ENCODE measurements at regions not wholly inside any gene's neighbourhood (a gene's known extent, or its start where the extent isn't known, plus 50 kb on each side); places are given as distances from the start of the nearest gene placed in this dataset.

DNA sequence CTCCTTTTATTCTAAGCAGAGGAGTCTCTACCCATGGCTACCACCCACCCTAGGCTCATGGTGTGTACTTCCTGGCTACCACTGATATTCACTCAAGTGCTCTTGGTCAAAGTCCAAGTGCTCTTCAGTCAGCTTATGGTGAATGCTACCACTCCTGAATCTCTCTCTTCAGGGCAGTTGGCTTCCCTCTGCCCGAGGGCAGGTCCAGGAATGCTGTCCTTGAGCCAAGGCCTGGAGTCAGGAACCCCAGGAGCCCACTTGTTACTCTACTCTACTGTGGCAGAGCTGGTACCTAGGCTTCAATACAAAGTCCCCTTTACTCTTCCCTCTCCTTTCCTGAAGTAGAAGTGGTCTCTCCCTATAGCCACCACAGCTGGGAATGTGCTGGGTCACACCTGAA is 226.0 kb downstream of the DIPK2A start:
- POLR2A ChIA-PET = no interaction called here
- DNase-seq (no peak), ATAC-seq (no peak)
- Mint-ChIP-seq H3K4me1 (no peaks in the 10 kb centered on the region), H3K36me3 (peaks cover 0 to 32% (median 7%) of the 10 kb centered on the region in 3 donors), H3K9me3 (peaks cover 0 to 44% (median 31%) of the 10 kb centered on the region in 9 donors), H3K4me3 (no peak overlapping the region), H3K27ac (no peak overlapping the region), H3K27me3 (peaks cover 0 to 6% (median 1%) of the 10 kb centered on the region in 5 donors)

DNA sequence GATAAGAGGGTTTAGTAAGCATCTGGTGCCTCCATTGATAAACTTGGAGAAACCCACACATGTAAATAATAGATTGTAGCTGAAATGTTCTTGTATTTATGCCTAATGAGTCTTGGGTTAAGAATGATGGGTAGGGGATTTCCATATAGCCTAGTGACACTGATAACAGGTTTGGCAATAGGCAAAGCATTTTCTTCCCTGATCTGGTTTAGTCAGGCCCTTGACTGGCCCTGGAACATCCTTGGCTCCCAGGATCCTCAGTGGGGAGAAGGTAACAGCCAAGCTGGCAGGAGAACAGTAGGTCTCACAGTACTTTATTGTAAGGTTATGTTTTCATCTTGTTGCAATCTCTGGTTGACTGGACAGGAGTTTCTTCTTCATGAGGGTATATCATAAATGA is 228.4 kb downstream of the DIPK2A start:
- Mint-ChIP-seq H3K27ac (no peak overlapping the region), H3K9me3 (peaks cover 0 to 24% (median 13%) of the 10 kb centered on the region in 9 donors), H3K36me3 (peaks cover 0 to 14% (median 1%) of the 10 kb centered on the region in 3 donors), H3K4me3 (no peak overlapping the region), H3K27me3 (peaks cover 0 to 6% (median 3%) of the 10 kb centered on the region in 5 donors), H3K4me1 (no peaks in the 10 kb centered on the region)
- DNase-seq (no peak), ATAC-seq (no peak)
- POLR2A ChIA-PET = no interaction called here

DNA sequence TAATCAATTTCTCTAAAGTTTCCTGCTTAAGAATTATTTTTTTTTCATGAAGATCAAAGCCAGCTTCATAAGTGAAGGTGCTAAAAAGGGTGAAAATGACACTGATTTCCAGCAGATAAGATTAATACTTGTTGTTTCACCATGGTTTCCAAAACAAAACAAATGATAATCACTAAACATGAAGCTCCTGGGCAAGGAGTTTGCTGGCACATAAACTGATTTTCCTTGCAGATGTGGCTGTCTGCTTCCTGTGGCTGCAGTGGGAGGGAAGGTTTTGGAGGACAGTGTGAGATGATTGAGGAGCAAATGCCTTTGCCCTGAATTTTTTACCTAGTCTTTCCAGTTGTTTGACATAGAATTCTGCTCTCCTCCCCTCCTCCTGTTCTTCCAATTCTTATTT is 228.8 kb downstream of the DIPK2A start:
- POLR2A ChIA-PET = no interaction called here
- no peak for ATAC-seq
- Mint-ChIP-seq H3K9me3 (peaks cover 0 to 20% (median 9%) of the 10 kb centered on the region in 9 donors), H3K4me3 (no peak overlapping the region), H3K4me1 (no peaks in the 10 kb centered on the region), H3K36me3 (peaks cover 0 to 11% (median 0%) of the 10 kb centered on the region in 3 donors), H3K27me3 (peaks cover 0 to 6% (median 3%) of the 10 kb centered on the region in 5 donors), H3K27ac (no peak overlapping the region)
- no peak for DNase-seq

DNA sequence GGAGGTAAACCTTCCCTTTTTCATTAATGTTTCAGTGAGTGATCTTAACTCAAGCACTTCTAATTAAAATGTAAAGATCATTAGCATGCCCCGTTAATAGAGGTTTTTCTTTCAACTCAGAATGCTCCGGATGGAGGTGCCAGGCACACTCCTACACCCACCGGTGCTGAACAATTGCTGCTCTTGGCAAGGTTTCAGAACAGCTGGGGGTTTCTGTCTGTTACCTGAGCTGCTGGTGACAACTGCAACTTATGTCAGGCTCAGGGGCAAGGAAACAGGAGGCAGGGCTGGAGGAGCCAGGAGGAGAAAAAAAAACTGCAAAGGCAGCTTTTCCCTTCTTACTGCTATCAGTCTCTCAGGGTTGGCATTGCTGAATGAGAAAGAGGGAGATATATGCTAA is 250.1 kb downstream of the DIPK2A start:
- Mint-ChIP-seq H3K4me1 (no peaks in the 10 kb centered on the region), H3K9me3 (no peaks in the 10 kb centered on the region), H3K27me3 (peaks cover 0 to 4% (median 2%) of the 10 kb centered on the region in 5 donors), H3K27ac (no peak overlapping the region), H3K4me3 (no peak overlapping the region), H3K36me3 (no peaks in the 10 kb centered on the region)
- POLR2A ChIA-PET = no interaction called here
- DNase-seq (no peak), ATAC-seq (no peak)

DNA sequence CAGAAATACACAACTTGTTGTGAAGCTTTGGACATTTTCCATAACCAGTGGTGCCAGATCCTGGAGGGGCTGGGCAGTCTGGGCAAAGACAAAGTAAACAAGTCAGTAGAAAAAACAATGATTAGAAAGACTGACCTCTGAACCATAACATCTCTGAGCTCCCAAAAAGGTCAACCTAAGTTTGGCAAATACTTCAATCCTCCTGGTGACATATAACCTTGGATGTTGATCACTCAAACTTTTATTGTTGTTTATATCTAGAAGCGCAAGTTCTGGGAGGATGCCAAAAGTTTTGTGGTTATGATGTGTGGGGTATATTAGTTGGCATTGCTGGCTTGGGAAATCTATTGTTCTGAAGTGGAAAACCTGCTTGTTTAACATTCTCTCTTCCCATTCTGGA is 257.7 kb downstream of the DIPK2A start:
- Mint-ChIP-seq H3K9me3 (no peaks in the 10 kb centered on the region), H3K4me1 (no peaks in the 10 kb centered on the region), H3K4me3 (no peak overlapping the region), H3K27me3 (peaks cover 0 to 12% (median 3%) of the 10 kb centered on the region in 5 donors), H3K36me3 (no peaks in the 10 kb centered on the region), H3K27ac (no peak overlapping the region)
- POLR2A ChIA-PET = no interaction called here
- ATAC-seq = no peak
- DNase-seq = no peak

DNA sequence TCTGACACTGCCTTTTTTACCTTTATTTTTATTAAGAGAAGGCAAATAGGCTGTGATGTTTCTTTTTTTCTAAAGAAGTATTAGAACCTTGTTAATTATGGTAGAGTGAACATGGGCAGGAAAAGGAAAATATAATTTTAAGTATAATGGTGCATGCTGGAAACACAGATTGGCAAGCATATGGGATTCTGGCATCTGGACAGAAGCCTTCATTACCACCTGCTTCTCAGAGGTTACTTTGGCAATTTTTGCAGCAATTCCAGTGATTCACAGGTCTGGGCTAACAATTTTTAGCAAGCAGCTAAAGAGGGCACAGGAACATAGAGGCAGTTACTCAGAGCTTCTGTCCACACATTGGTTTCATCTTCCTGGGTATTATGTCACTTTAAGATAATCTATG is 258.3 kb downstream of the DIPK2A start:
- POLR2A ChIA-PET = no interaction called here
- H3K4me3 Mint-ChIP-seq = no peak overlapping the region
- no peak for ATAC-seq

DNA sequence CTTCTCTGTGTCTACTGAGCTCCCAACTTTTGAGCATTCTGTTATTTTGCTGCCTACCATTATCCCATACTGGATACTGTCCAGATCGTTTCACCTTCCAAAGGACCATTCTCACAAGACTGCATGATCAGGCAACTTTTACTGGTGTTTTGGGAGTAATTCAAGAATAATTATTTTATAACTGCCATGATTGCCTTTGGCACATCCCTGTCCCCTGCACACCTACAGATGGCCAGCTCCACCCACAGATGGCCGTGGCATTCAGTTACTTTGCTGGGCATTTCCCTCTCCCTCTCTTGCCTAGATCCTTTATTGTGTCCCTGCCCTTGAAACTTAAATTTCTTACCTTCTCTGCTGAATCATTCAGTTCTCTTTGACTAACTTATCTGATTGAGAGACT is 263.9 kb downstream of the DIPK2A start:
- DNase-seq = no peak
- no peaks in the 10 kb centered on the region for H3K36me3 Mint-ChIP-seq
- POLR2A ChIA-PET = no interaction called here
- no peaks in the 10 kb centered on the region for H3K9me3 Mint-ChIP-seq
- ATAC-seq = no peak
- H3K27me3 Mint-ChIP-seq = peaks cover 2 to 29% (median 7%) of the 10 kb centered on the region in 5 donors
- no peak overlapping the region for H3K4me3 Mint-ChIP-seq
- H3K4me1 Mint-ChIP-seq = no peaks in the 10 kb centered on the region
- no peak overlapping the region for H3K27ac Mint-ChIP-seq

More for the DNA sequence above, 258.3 kb downstream of the DIPK2A start:
- no peaks in the 10 kb centered on the region for H3K9me3 Mint-ChIP-seq
- peaks cover 0 to 12% (median 3%) of the 10 kb centered on the region in 5 donors for H3K27me3 Mint-ChIP-seq
- no peak for DNase-seq
- H3K36me3 Mint-ChIP-seq = no peaks in the 10 kb centered on the region
- H3K27ac Mint-ChIP-seq = no peak overlapping the region
- no peaks in the 10 kb centered on the region for H3K4me1 Mint-ChIP-seq

DNA sequence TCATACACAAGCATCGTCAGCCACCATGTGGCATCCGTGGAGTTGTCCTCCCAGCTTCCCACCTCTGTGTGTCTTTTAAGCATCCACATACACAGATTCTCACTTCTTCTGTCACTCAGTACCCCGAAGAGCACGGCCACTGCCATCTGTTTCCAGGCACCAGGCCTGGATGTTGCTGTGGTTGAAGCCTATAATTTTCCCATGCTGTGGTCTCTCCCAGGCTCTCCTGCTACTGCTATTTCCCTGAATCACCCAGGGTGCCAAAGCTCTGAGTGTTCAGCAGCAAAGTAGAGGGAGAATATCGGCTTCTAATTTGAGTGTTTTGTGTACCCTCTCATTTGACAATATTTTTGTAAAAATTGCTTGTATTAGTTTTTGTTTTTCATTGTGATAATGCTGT is 265.7 kb downstream of the DIPK2A start:
- ATAC-seq = no peak
- H3K27ac Mint-ChIP-seq = no peak overlapping the region
- no peaks in the 10 kb centered on the region for H3K9me3 Mint-ChIP-seq
- H3K4me1 Mint-ChIP-seq = no peaks in the 10 kb centered on the region
- peaks cover 2 to 29% (median 7%) of the 10 kb centered on the region in 5 donors for H3K27me3 Mint-ChIP-seq
- H3K36me3 Mint-ChIP-seq = no peaks in the 10 kb centered on the region
- no peak overlapping the region for H3K4me3 Mint-ChIP-seq
- POLR2A ChIA-PET = no interaction called here
- DNase-seq = no peak

DNA sequence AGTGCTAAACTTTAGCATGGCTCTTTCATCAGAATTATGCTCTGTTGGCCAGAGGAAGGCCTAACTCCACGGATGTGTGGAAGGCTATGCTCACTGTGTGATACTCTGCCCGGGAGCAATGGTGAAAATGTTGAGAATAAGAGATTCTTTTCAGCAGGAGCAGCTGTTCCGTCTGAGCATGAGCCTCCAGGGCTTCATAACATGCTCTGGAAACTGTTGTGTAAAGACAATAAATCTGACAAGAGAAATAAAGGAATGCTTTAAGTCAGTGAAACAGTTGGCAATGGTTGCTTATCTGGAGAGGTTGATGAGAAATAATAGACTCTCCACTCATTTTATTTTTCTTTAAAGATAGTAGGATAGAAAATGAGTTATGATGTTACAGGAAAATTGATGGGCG is 269.8 kb downstream of the DIPK2A start:
- ATAC-seq = no peak
- DNase-seq = no peak
- Mint-ChIP-seq H3K27ac (no peak overlapping the region), H3K4me1 (no peaks in the 10 kb centered on the region), H3K9me3 (no peaks in the 10 kb centered on the region), H3K36me3 (no peaks in the 10 kb centered on the region), H3K27me3 (peaks cover 3 to 29% (median 11%) of the 10 kb centered on the region in 5 donors), H3K4me3 (no peak overlapping the region)
- POLR2A ChIA-PET = no interaction called here

DNA sequence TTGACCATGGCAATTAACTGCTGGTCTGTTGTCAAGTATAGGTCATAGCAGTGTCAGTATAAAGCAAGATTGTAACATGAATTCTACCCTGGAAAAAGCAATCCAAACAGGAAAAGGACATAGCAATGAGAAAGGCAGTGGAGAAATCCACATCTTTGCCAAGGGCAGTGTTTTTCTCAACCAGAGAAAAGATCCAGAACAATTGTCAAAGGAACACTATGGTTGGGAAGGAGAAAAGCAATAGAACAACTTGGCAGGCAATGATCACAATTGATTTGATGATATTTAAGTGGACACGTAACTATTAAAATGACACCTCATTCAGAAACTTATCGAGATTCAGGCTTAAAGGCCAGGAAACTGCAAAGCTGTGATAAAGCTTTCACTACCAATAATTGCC is 271.1 kb downstream of the DIPK2A start:
- POLR2A ChIA-PET = interaction anchor here (0.6 kb wide), 1 partner anchor 564 kb away, joined by 5 read pairs; no protein-coding TSS in a partner anchor
- ATAC-seq = no peak
- Mint-ChIP-seq H3K4me3 (no peak overlapping the region), H3K4me1 (no peaks in the 10 kb centered on the region), H3K27me3 (peaks cover 2 to 18% (median 11%) of the 10 kb centered on the region in 5 donors), H3K27ac (no peak overlapping the region), H3K9me3 (no peaks in the 10 kb centered on the region), H3K36me3 (no peaks in the 10 kb centered on the region)
- no peak for DNase-seq

DNA sequence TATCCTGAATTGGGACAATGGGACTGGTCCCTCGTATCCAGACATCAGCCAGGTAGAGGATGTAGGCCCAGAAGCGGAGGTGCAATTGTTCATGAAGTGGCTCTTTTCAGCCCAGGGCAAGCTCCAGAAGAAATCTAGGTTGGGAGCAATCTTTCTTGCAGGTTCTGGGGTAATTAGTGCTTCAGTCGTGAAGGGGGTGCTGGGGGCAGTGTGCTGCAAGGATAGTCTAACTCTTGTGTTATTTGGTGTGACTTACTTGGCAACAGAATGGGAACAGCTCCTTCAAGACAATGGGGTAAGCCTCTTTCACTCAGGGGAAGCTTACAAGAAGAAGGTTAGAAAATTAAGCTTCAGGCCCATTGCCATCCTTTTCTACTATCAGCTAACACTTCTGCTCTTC is 273.0 kb downstream of the DIPK2A start:
- H3K36me3 Mint-ChIP-seq = no peaks in the 10 kb centered on the region
- POLR2A ChIA-PET = no interaction called here
- no peak overlapping the region for H3K27ac Mint-ChIP-seq

DNA sequence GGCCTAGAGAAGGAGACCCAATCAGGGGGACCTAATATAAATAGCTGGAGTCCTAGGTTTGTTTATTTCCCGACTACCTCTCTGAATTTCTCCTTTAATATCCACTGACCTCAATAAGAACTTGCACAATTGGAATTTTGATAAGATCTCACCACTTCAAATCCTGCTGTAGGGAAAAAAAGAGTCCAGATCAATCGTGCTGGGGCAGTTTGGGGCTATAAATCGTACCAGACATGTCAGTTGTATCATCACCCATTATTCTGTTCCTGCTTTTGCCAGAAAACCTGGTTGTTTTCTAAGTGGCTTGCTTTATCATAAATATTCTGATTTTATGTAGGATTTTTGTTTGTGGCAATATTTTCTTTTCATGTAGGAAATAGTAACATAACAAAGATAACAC is 281.3 kb downstream of the DIPK2A start:
- Mint-ChIP-seq H3K4me3 (no peak overlapping the region), H3K4me1 (peaks cover 0 to 2% (median 0%) of the 10 kb centered on the region in 4 donors), H3K27me3 (peaks cover 2 to 20% (median 15%) of the 10 kb centered on the region in 5 donors), H3K27ac (no peak overlapping the region), H3K36me3 (no peaks in the 10 kb centered on the region), H3K9me3 (peaks cover 0 to 12% (median 0%) of the 10 kb centered on the region in 9 donors)
- POLR2A ChIA-PET = no interaction called here
- ATAC-seq (no peak), DNase-seq (no peak)

More for the DNA sequence above, 273.0 kb downstream of the DIPK2A start:
- Mint-ChIP-seq H3K4me1 (peaks cover 0 to 2% (median 0%) of the 10 kb centered on the region in 4 donors), H3K4me3 (no peak overlapping the region), H3K27me3 (peaks cover 0 to 16% (median 4%) of the 10 kb centered on the region in 5 donors), H3K9me3 (peaks cover 0 to 12% (median 0%) of the 10 kb centered on the region in 9 donors)
- ATAC-seq (no peak), DNase-seq (no peak)

DNA sequence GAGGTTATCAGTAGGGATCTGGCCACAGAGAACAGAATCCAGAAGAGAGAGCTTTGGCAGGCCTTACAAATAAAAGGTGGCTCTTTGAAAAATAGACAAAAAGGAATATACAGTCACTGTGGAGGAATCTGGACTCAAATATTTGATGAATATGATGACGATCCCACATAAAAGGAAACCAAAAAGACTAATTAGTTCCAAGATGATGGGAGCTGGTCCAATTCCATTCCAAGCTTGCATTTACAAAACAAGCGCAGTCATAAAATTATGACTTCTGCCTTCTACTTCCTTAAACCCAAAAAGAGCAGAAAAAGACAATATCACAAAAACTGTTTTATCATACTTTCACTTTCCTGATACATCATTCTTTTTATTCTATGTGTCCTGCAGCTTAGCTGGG is 285.8 kb downstream of the DIPK2A start:
- Mint-ChIP-seq H3K27me3 (peaks cover 4 to 31% (median 11%) of the 10 kb centered on the region in 5 donors), H3K9me3 (peaks cover 0 to 4% (median 0%) of the 10 kb centered on the region in 9 donors), H3K27ac (no peak overlapping the region), H3K4me3 (no peak overlapping the region), H3K36me3 (no peaks in the 10 kb centered on the region), H3K4me1 (no peaks in the 10 kb centered on the region)
- POLR2A ChIA-PET = no interaction called here
- ATAC-seq (no peak), DNase-seq (no peak)

DNA sequence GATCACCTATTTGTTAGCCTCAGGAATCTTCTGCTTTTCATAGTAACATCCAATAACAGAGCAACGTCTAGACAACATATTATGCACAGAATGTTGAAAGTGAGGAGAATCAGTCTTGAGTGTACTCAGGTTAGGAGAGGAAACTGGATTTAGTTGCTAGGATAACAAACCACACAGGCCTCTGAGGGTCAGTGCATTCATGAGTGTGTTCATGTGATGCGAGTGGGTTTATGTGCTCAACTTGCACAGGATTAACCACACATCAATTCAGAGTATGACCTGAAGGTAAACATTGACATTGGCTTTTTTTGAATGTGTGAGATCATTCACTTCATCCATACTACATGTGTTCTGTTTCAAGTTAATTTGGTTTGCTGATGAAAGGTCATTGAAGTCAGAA is 287.6 kb downstream of the DIPK2A start:
- ATAC-seq = no peak
- no peak overlapping the region for H3K27ac Mint-ChIP-seq
- no peaks in the 10 kb centered on the region for H3K36me3 Mint-ChIP-seq

More for the DNA sequence above, 287.6 kb downstream of the DIPK2A start:
- DNase-seq = no peak
- Mint-ChIP-seq H3K9me3 (peaks cover 0 to 4% (median 0%) of the 10 kb centered on the region in 9 donors), H3K4me3 (no peak overlapping the region), H3K4me1 (no peaks in the 10 kb centered on the region), H3K27me3 (peaks cover 2 to 25% (median 9%) of the 10 kb centered on the region in 5 donors)
- POLR2A ChIA-PET = no interaction called here

Data from naive thymus-derived CD8-positive, alpha-beta T cell (primary cell).